SK-N-SH (cell line): ENCODE measurements at regions not wholly inside any gene's neighbourhood (a gene's known extent, or its start where the extent isn't known, plus 50 kb on each side); places are given as distances from the start of the nearest gene placed in this dataset.

ENCODE experiments used
- CTCF ChIA-PET: fragments of 300-600, 350-600 bp; formaldehyde crosslinking; extraction: SDS; loops from one replicate; lab custom pipeline; 2021; lab: Yijun Ruan, JAX
- POLR2A ChIA-PET: fragments of 350-600 bp; sonication (Branson Sonifier 250); formaldehyde crosslinking; extraction: SDS; loops from one replicate; lab custom pipeline; 2020; ENCODE audit warnings: antibody characterized with exemption, inconsistent platforms; lab: Yijun Ruan, JAX
- DNase-seq: peaks from one replicate; pipeline ENCODE4 v3.0.0; 2012
- H2AFZ ChIP-seq: fragments of 200-600 bp; sonication (generic); 2 replicates; pipeline ENCODE4 v1.8.1; 2016; ENCODE audit warnings: antibody characterized with exemption, mild to moderate bottlenecking, low read depth
- H3F3A ChIP-seq: fragments of 200-600 bp; sonication (generic); replicated peaks from 2 replicates; pipeline ENCODE3; 2016; ENCODE audit warnings: antibody characterized with exemption, mild to moderate bottlenecking; ENCODE audit not compliant: insufficient read depth
- H3K27ac ChIP-seq, 2 experiments: fragments of 200-500 bp in 1 of 2; fragments of 200-600 bp in 1 of 2; sonication (Bioruptor generic) in 1 of 2; sonication (generic), shearing (Covaris generic) in 1 of 2; 2 replicates each; pipeline versions ENCODE4 v1.5.1 to v1.6.1; 2014 to 2016; ENCODE audit warnings: low read depth in 2 of 2, inconsistent platforms in 1 of 2, low read length in 1 of 2, mild to moderate bottlenecking in 1 of 2, mixed read lengths in 1 of 2
- H3K27me3 ChIP-seq: fragments of 200-600 bp; sonication (generic), shearing (Covaris generic); 2 replicates; pipeline ENCODE4 v1.6.1; 2016; ENCODE audit warnings: mixed run types; ENCODE audit not compliant: insufficient read depth
- H3K36me3 ChIP-seq, 2 experiments: fragments of 200-500 bp in 1 of 2; fragments of 200-600 bp in 1 of 2; sonication (Bioruptor generic) in 1 of 2; sonication (generic) in 1 of 2; replicated peaks in 1 of 2; 2 replicates each; pipeline versions ENCODE3 to v1.5.1; 2014 to 2016; ENCODE audit warnings: low read length in 1 of 2, mild to moderate bottlenecking in 1 of 2; ENCODE audit not compliant: insufficient read depth in 2 of 2, control insufficient read depth in 1 of 2
- H3K4me1 ChIP-seq, 2 experiments: fragments of 200-500 bp in 1 of 2; fragments of 200-600 bp in 1 of 2; sonication (Bioruptor generic) in 1 of 2; sonication (generic), shearing (Covaris generic) in 1 of 2; 2 replicates each; pipeline versions ENCODE4 v1.5.1 to v1.6.1; 2014 to 2016; ENCODE audit warnings: low read depth in 1 of 2, low read length in 1 of 2, mixed run types in 1 of 2; ENCODE audit not compliant: insufficient read depth in 2 of 2, control insufficient read depth in 1 of 2
- H3K4me2 ChIP-seq: fragments of 200-600 bp; sonication (generic), shearing (Covaris generic); 2 replicates; pipeline ENCODE4 v1.6.1; 2017; ENCODE audit warnings: mixed run types
- H3K4me3 ChIP-seq, 2 experiments: fragments of 200-500 bp in 1 of 2; fragments of 200-600 bp in 1 of 2; sonication (Bioruptor generic) in 1 of 2; sonication (generic), shearing (Covaris generic) in 1 of 2; 2 replicates each; pipeline versions ENCODE4 v1.5.1 to v1.8.1; 2014 to 2016; ENCODE audit warnings: low read depth in 2 of 2, inconsistent platforms in 1 of 2, low read length in 1 of 2, mild to moderate bottlenecking in 1 of 2, mixed read lengths in 1 of 2, moderate library complexity in 1 of 2
- H3K79me2 ChIP-seq: fragments of 200-600 bp; sonication (generic); 2 replicates; pipeline ENCODE4 v1.8.1; 2017; ENCODE audit warnings: mild to moderate bottlenecking; ENCODE audit not compliant: insufficient read depth
- H3K9ac ChIP-seq: fragments of 200-600 bp; sonication (generic); 2 replicates; pipeline ENCODE4 v1.6.1; 2017; ENCODE audit warnings: mixed run types
- H3K9me2 ChIP-seq: fragments of 200-600 bp; sonication (generic); 2 replicates; pipeline ENCODE4 v1.6.1; 2017; ENCODE audit warnings: mixed run types
- H3K9me3 ChIP-seq: fragments of 200-600 bp; sonication (generic); 2 replicates; pipeline ENCODE4 v1.6.1; 2017; ENCODE audit warnings: mixed run types, mild to moderate bottlenecking, moderate library complexity
- H4K20me1 ChIP-seq: fragments of 200-600 bp; sonication (generic); 2 replicates; pipeline ENCODE4 v1.6.1; 2017; ENCODE audit warnings: mild to moderate bottlenecking, mixed run types; ENCODE audit not compliant: insufficient read depth
- CHD2 ChIP-seq: fragments of 150-350 bp; IDR thresholded peaks from 2 replicates; pipeline ENCODE4 v1.6.1; 2018; ENCODE audit warnings: low read length; ENCODE audit not compliant: partially characterized antibody
- EP300 ChIP-seq, 2 experiments: IDR thresholded peaks; 2 replicates each; pipeline versions ENCODE4 v1.4.0 to v1.6.1; 2012; ENCODE audit warnings: borderline replicate concordance in 1 of 2, low read depth in 1 of 2, low read length in 1 of 2
- EZH2phosphoT487 ChIP-seq: fragments of 200-600 bp; sonication (generic); IDR thresholded peaks from 2 replicates; pipeline ENCODE4 v1.6.1; 2017; ENCODE audit warnings: low read depth, mixed run types, mild to moderate bottlenecking, antibody characterized with exemption, moderate library complexity, borderline replicate concordance
- FOXJ3 ChIP-seq: sonication (generic); formaldehyde crosslinking; IDR thresholded peaks from 2 replicates; pipeline ENCODE4 v1.5.1; 2020; ENCODE audit warnings: mild to moderate bottlenecking, missing genetic modification reagents
- FOXM1 ChIP-seq: IDR thresholded peaks from 2 replicates; pipeline ENCODE4 v1.4.0; 2012; ENCODE audit warnings: low read depth, mild to moderate bottlenecking
- GABPA ChIP-seq: IDR thresholded peaks from 2 replicates; pipeline ENCODE4 v1.4.0; 2012; ENCODE audit warnings: low read depth, mild to moderate bottlenecking
- GATA2 ChIP-seq: sonication (generic); formaldehyde crosslinking; IDR thresholded peaks from 2 replicates; pipeline ENCODE4 v1.5.0; 2020; ENCODE audit warnings: mild to moderate bottlenecking, missing genetic modification reagents
- JUND ChIP-seq: IDR thresholded peaks from 2 replicates; pipeline ENCODE4 v1.4.0; 2012
- MEF2A ChIP-seq: IDR thresholded peaks from 2 replicates; pipeline ENCODE4 v1.4.0; 2012; ENCODE audit warnings: low read depth, borderline replicate concordance
- MXI1 ChIP-seq: IDR thresholded peaks from 2 replicates; pipeline ENCODE4 v1.6.1; 2012; ENCODE audit warnings: mild to moderate bottlenecking, low read depth, low read length, improper control_type of control experiment
- NFIC ChIP-seq: IDR thresholded peaks from 2 replicates; pipeline ENCODE4 v1.4.0; 2012; ENCODE audit warnings: borderline replicate concordance
- NRF1 ChIP-seq: IDR thresholded peaks from 2 replicates; pipeline ENCODE4 v1.6.1; 2012; ENCODE audit warnings: low read depth, mild to moderate bottlenecking, low read length
- POLR2AphosphoS5 ChIP-seq: IDR thresholded peaks from 2 replicates; pipeline ENCODE4 v1.6.1; 2012; ENCODE audit warnings: low read depth, low read length
- RAD21 ChIP-seq: IDR thresholded peaks from 2 replicates; pipeline ENCODE4 v1.6.1; 2012; ENCODE audit warnings: mild to moderate bottlenecking, low read length
- RCOR1 ChIP-seq: fragments of 150-350 bp; IDR thresholded peaks from 2 replicates; pipeline ENCODE4 v1.6.1; 2017; ENCODE audit warnings: antibody characterized with exemption, low read length
- RFX5 ChIP-seq: IDR thresholded peaks from 2 replicates; pipeline ENCODE4 v1.6.1; 2012; ENCODE audit warnings: mild to moderate bottlenecking, improper control_type of control experiment, low read length
- SIN3A ChIP-seq: IDR thresholded peaks from 2 replicates; pipeline ENCODE4 v1.6.1; 2012; ENCODE audit warnings: low read depth, mild to moderate bottlenecking, low read length, moderate library complexity, borderline replicate concordance
- SMC3 ChIP-seq: IDR thresholded peaks from 2 replicates; pipeline ENCODE4 v1.6.1; 2012; ENCODE audit warnings: low read depth, low read length, improper control_type of control experiment
- TAF1 ChIP-seq: IDR thresholded peaks from 2 replicates; pipeline ENCODE4 v1.6.1; 2012; ENCODE audit warnings: low read depth, mild to moderate bottlenecking, low read length, moderate library complexity, borderline replicate concordance
- TCF12 ChIP-seq: IDR thresholded peaks from 2 replicates; pipeline ENCODE4 v1.4.0; 2012
- TEAD4 ChIP-seq: IDR thresholded peaks from 2 replicates; pipeline ENCODE4 v1.4.0; 2012; ENCODE audit warnings: mild to moderate bottlenecking, borderline replicate concordance; ENCODE audit not compliant: insufficient read depth
- WGBS: methylation state at CpG from one replicate; pipeline ENCODE4 v1.1.6; 2017; ENCODE audit warnings: low lambda C conversion rate; 5-methylcytosine and 5-hydroxymethylcytosine counted together
- TF ChIP-seq, protein P1 (sequence below): IDR thresholded peaks from 2 replicates; pipeline ENCODE4 v1.4.0; 2012; ENCODE audit warnings: low read depth
- TF ChIP-seq, protein P2 (sequence below): IDR thresholded peaks from 2 replicates; pipeline ENCODE4; 2012
- TF ChIP-seq, protein P3 (sequence below): fragments of 150-350 bp; IDR thresholded peaks from 2 replicates; pipeline ENCODE4 v1.6.1; 2016; ENCODE audit warnings: mild to moderate bottlenecking, low read depth, low read length
- TF ChIP-seq, protein P4 (sequence below): IDR thresholded peaks from 2 replicates; pipeline ENCODE4 v1.4.0; 2012; ENCODE audit warnings: low read depth, borderline replicate concordance
- TF ChIP-seq, protein P5 (sequence below): fragments of 200-600 bp; sonication (generic); IDR thresholded peaks from 2 replicates; pipeline ENCODE4 v1.6.1; 2017; ENCODE audit warnings: antibody characterized with exemption, mild to moderate bottlenecking, moderate library complexity

DNA sequence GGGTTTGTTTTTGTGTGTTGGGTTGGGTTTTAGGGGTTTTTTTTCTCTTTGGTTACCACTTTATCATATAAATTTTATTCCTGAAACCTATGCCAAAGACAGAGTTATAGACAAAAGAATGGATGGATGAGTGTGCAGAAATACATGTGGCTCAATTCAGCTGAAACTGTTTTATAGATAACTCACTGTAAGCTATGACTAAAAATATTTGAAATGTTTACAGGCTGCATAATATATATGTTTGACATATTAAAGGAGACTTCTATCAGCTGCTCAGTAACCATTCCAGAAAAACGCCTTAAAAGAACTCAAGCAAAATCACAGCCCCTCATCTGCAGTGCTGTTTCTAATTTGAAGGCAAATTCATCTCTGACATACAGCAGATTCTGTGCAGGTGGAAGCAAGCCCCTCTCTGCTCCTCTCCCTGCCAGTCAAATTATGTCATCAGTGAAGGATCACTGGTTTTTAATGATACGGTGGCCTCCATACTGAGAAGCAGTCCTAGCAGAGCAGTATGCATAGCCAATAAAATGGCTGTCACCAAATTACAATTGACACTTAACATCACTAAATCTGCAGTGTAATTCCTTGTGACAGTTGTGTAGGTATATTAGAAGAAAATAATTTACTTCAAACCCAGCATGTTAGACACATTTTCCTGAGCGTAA lies 301.6 kb downstream of the NR2F1-AS1 start:
- H3K36me3 ChIP-seq: no peaks in the 10 kb centered on the region
- H3K9me3 ChIP-seq: no peaks in the 10 kb centered on the region
- CTCF ChIA-PET: interaction anchor here (1.0 to 1.4 kb wide), 4 partner anchors 198 to 522 kb away, joined by 3 to 4 read pairs (median 4); partner anchors contain the start of gene NR2F1-AS1
- H2AFZ ChIP-seq: no peak overlapping the region; the same call in 1 of the 2 replicates
- no peaks in the 10 kb centered on the region for H3K79me2 ChIP-seq
- peak overlapping the region; percentile 32 to 79 for H3K27ac ChIP-seq
- POLR2A ChIA-PET: no interaction called here
- no peaks in the 10 kb centered on the region for H3K27me3 ChIP-seq
- H3K4me2 ChIP-seq: no peak overlapping the region
- no peaks in the 10 kb centered on the region for H4K20me1 ChIP-seq
- H3K4me3 ChIP-seq: no peak overlapping the region
- 41% methylated on average over 3 of the region's 3 CpGs for WGBS
- peaks cover 8 to 29% of the 10 kb centered on the region in 2 experiments; a peak in 2 of 4 replicates for H3K4me1 ChIP-seq
- H3K9ac ChIP-seq: no peak overlapping the region
- peak; percentile 71 for DNase-seq
- no peaks in the 10 kb centered on the region for H3K9me2 ChIP-seq
- peaks cover 8% of the 10 kb centered on the region for H3F3A ChIP-seq
- TF ChIP-seq, protein P1, sequence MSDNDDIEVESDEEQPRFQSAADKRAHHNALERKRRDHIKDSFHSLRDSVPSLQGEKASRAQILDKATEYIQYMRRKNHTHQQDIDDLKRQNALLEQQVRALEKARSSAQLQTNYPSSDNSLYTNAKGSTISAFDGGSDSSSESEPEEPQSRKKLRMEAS: no peak
- TF ChIP-seq POLR2AphosphoS5 (no peak), RFX5 (no peak), MXI1 (no peak), NRF1 (no peak), EP300 (IDR thresholded peaks at IDR 0.05; ENCODE audit: borderline replicate concordance in 1 of 2, low read depth in 1 of 2, low read length in 1 of 2) (peak; percentile 53 to 91), RCOR1 (peak; percentile 85), RAD21 (no peak), MEF2A (no peak), GATA2 (peak; percentile 82), SMC3 (no peak), NFIC (peak; percentile 34; the same call in 1 of the 2 replicates), TEAD4 (no peak), CHD2 (peak; percentile 72), SIN3A (no peak), EZH2phosphoT487 (no peak), TCF12 (peak; percentile 84), GABPA (no peak), FOXM1 (no peak), FOXJ3 (CRISPR knock-in tag) (no peak; the same call in 1 of the 2 replicates), TAF1 (no peak), JUND (peak; percentile 44; the same call in 1 of the 2 replicates)
- TF ChIP-seq, protein P2, sequence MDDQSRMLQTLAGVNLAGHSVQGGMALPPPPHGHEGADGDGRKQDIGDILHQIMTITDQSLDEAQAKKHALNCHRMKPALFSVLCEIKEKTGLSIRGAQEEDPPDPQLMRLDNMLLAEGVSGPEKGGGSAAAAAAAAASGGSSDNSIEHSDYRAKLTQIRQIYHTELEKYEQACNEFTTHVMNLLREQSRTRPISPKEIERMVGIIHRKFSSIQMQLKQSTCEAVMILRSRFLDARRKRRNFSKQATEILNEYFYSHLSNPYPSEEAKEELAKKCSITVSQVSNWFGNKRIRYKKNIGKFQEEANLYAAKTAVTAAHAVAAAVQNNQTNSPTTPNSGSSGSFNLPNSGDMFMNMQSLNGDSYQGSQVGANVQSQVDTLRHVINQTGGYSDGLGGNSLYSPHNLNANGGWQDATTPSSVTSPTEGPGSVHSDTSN: peak; percentile 82
- TF ChIP-seq, protein P3, sequence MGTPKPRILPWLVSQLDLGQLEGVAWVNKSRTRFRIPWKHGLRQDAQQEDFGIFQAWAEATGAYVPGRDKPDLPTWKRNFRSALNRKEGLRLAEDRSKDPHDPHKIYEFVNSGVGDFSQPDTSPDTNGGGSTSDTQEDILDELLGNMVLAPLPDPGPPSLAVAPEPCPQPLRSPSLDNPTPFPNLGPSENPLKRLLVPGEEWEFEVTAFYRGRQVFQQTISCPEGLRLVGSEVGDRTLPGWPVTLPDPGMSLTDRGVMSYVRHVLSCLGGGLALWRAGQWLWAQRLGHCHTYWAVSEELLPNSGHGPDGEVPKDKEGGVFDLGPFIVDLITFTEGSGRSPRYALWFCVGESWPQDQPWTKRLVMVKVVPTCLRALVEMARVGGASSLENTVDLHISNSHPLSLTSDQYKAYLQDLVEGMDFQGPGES: no peak
- TF ChIP-seq, protein P4, sequence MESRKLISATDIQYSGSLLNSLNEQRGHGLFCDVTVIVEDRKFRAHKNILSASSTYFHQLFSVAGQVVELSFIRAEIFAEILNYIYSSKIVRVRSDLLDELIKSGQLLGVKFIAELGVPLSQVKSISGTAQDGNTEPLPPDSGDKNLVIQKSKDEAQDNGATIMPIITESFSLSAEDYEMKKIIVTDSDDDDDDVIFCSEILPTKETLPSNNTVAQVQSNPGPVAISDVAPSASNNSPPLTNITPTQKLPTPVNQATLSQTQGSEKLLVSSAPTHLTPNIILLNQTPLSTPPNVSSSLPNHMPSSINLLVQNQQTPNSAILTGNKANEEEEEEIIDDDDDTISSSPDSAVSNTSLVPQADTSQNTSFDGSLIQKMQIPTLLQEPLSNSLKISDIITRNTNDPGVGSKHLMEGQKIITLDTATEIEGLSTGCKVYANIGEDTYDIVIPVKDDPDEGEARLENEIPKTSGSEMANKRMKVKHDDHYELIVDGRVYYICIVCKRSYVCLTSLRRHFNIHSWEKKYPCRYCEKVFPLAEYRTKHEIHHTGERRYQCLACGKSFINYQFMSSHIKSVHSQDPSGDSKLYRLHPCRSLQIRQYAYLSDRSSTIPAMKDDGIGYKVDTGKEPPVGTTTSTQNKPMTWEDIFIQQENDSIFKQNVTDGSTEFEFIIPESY: no peak
- TF ChIP-seq, protein P5, sequence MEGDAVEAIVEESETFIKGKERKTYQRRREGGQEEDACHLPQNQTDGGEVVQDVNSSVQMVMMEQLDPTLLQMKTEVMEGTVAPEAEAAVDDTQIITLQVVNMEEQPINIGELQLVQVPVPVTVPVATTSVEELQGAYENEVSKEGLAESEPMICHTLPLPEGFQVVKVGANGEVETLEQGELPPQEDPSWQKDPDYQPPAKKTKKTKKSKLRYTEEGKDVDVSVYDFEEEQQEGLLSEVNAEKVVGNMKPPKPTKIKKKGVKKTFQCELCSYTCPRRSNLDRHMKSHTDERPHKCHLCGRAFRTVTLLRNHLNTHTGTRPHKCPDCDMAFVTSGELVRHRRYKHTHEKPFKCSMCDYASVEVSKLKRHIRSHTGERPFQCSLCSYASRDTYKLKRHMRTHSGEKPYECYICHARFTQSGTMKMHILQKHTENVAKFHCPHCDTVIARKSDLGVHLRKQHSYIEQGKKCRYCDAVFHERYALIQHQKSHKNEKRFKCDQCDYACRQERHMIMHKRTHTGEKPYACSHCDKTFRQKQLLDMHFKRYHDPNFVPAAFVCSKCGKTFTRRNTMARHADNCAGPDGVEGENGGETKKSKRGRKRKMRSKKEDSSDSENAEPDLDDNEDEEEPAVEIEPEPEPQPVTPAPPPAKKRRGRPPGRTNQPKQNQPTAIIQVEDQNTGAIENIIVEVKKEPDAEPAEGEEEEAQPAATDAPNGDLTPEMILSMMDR: no peak
